Spleen (tissue), 7 donors: ENCODE measurements at regions not wholly inside any gene's neighbourhood (a gene's known extent, or its start where the extent isn't known, plus 50 kb on each side); places are given as distances from the start of the nearest gene placed in this dataset.

Source experiments
- CTCF ChIP-seq, 11 experiments: fragments of 200-600 bp in 7 of 11; fragments of 450-650 bp in 4 of 11; sonication (generic) in 4 of 11; IDR thresholded peaks in 8 of 11; conservative IDR thresholded peaks in 3 of 11; 1 replicate in 7 of 11; 2 replicates in 4 of 11; pipeline versions ENCODE4 v1.4.0 to v1.8.0; 2016 to 2021; ENCODE audit warnings: antibody characterized with exemption in 11 of 11, inconsistent platforms in 4 of 11, mild to moderate bottlenecking in 1 of 11
- POLR2A ChIP-seq, 3 donors: fragments of 450-650 bp; IDR thresholded peaks; one replicate each; pipeline ENCODE4 v1.5.1; 2017; ENCODE audit warnings: antibody characterized with exemption in 3 of 3, mild to moderate bottlenecking in 1 of 3
- POLR2AphosphoS5 ChIP-seq, 3 donors: sonication (generic); formaldehyde crosslinking; IDR thresholded peaks; one replicate each; pipeline ENCODE4 v1.5.1; 2017; ENCODE audit warnings: antibody characterized with exemption in 3 of 3
- donor health status: DM: no; HTN: no; CAD: no; lungs with moderate emphysema.
- donor health status: DM: no; HTN: no; CAD: no.
- donor health status: DM: no; HTN: no; CAD: no.

GRCh38 chr15:54789376-54789775 is 407.4 kb downstream of the RSL24D1 start:
- TF ChIP-seq POLR2AphosphoS5 (IDR thresholded peaks at IDR 0.05) (no peak), CTCF (IDR thresholded peaks at IDR 0.05 in 8 of 11, conservative IDR thresholded peaks at IDR 0.05 in 3 of 11) (no peak), POLR2A (IDR thresholded peaks at IDR 0.05) (no peak)
